Endothelial cell of umbilical vein (primary cell): ENCODE measurements at regions not wholly inside any gene's neighbourhood (a gene's known extent, or its start where the extent isn't known, plus 50 kb on each side); places are given as distances from the start of the nearest gene placed in this dataset.

ENCODE experiments used
- BruUV-seq: library from RNA; stranded (reverse); fragments of 400-500 nt; replicated peaks from 2 replicates; lab custom pipeline; 2021; lab: Mats Ljungman, UMichigan
- CTCF ChIA-PET: fragments of 300-600, 350-600 bp; sonication (Branson Sonifier 250); formaldehyde crosslinking; loops from one replicate; lab custom pipeline; 2021; ENCODE audit warnings: antibody characterized with exemption, inconsistent platforms; lab: Charles Lee
- POLR2A ChIA-PET: fragments of 300-600, 350-600 bp; sonication (Branson Sonifier 250); formaldehyde crosslinking; loops from one replicate; lab custom pipeline; 2021; ENCODE audit warnings: antibody characterized with exemption, inconsistent platforms; lab: Charles Lee
- DNase-seq: peaks from one replicate; pipeline ENCODE4 v3.0.0-alpha.2; 2011; ENCODE audit warnings: low read depth, low spot score
- FAIRE-seq: peaks from 2 replicates; lab custom pipeline; 2011; peaks lifted over from hg19 to GRCh38; lab: Jason Lieb, UNC
- H2AFZ ChIP-seq: 2 replicates; pipeline ENCODE4 v1.6.0; 2012; ENCODE audit warnings: low read depth, low read length, control low read depth, inconsistent platforms
- H3K27ac ChIP-seq: 2 replicates; pipeline ENCODE4 v1.5.1; 2011; ENCODE audit warnings: low read depth, mild to moderate bottlenecking, control low read depth, low read length, moderate library complexity; ENCODE audit not compliant: insufficient read depth
- H3K27me3 ChIP-seq, 2 experiments: 2 replicates each; pipeline versions ENCODE4 v1.6.0 to v1.6.1; 2011; ENCODE audit warnings: low read length in 2 of 2, mixed read lengths in 1 of 2; ENCODE audit not compliant: control insufficient read depth in 2 of 2, insufficient read depth in 2 of 2
- H3K36me3 ChIP-seq, 2 experiments: 2 replicates in 1 of 2; 3 replicates in 1 of 2; pipeline ENCODE4 v1.5.1; 2011; ENCODE audit warnings: low read length in 2 of 2, mild to moderate bottlenecking in 1 of 2, moderate library complexity in 1 of 2; ENCODE audit not compliant: control insufficient read depth in 2 of 2, insufficient read depth in 2 of 2; ENCODE audit errors: extremely low read depth in 1 of 2
- H3K4me1 ChIP-seq: 3 replicates; pipeline ENCODE4 v1.5.1; 2011; ENCODE audit warnings: mild to moderate bottlenecking, low read length; ENCODE audit not compliant: control insufficient read depth, insufficient read depth; ENCODE audit errors: extremely low read depth
- H3K4me2 ChIP-seq: 2 replicates; pipeline ENCODE4 v1.6.1; 2011; ENCODE audit warnings: low read length, control low read depth, mixed read lengths; ENCODE audit not compliant: insufficient read depth
- H3K4me3 ChIP-seq, 3 experiments: fragments of 200-600 bp in 1 of 3; sonication (generic), shearing (Covaris generic) in 1 of 3; replicated peaks in 1 of 3; 2 replicates each; pipeline ENCODE4 v1.5.1; 2011 to 2016; ENCODE audit warnings: control low read depth in 3 of 3, low read length in 3 of 3, mild to moderate bottlenecking in 2 of 3, inconsistent platforms in 1 of 3, low read depth in 1 of 3, moderate library complexity in 1 of 3; ENCODE audit not compliant: insufficient read depth in 1 of 3
- H3K79me2 ChIP-seq: 2 replicates; pipeline ENCODE4 v1.6.0; 2012; ENCODE audit warnings: low read length, inconsistent platforms; ENCODE audit not compliant: control insufficient read depth, insufficient read depth
- H3K9ac ChIP-seq: replicated peaks from 2 replicates; pipeline ENCODE3; 2011; ENCODE audit warnings: low read length, control low read depth; ENCODE audit not compliant: insufficient read depth; ENCODE audit errors: extremely low read depth
- H3K9me1 ChIP-seq: replicated peaks from 3 replicates; pipeline ENCODE4 v1.6.0; 2011; ENCODE audit warnings: mild to moderate bottlenecking, low read length; ENCODE audit not compliant: control insufficient read depth, insufficient read depth; ENCODE audit errors: extremely low read depth
- H3K9me3 ChIP-seq: replicated peaks from 2 replicates; pipeline ENCODE4 v1.5.1; 2012; ENCODE audit warnings: low read length, inconsistent platforms; ENCODE audit not compliant: control insufficient read depth, insufficient read depth
- H4K20me1 ChIP-seq: replicated peaks from 2 replicates; pipeline ENCODE3; 2011; ENCODE audit warnings: mild to moderate bottlenecking, low read length; ENCODE audit not compliant: control insufficient read depth, insufficient read depth; ENCODE audit errors: extremely low read depth
- EZH2 ChIP-seq: IDR thresholded peaks from 2 replicates; pipeline ENCODE4 v1.6.1; 2012; ENCODE audit warnings: borderline replicate concordance, low read depth, mild to moderate bottlenecking, moderate library complexity, low read length, inconsistent platforms; ENCODE audit not compliant: severe bottlenecking
- FOS ChIP-seq: IDR thresholded peaks from 2 replicates; pipeline ENCODE4 v1.6.1; 2011; ENCODE audit warnings: mild to moderate bottlenecking, low read length, moderate library complexity, borderline replicate concordance; ENCODE audit not compliant: insufficient read depth
- GATA2 ChIP-seq: IDR thresholded peaks from 2 replicates; pipeline ENCODE4 v1.7.0; 2011; ENCODE audit warnings: low read depth, mild to moderate bottlenecking, moderate library complexity, mixed read lengths, low read length; ENCODE audit not compliant: insufficient read length, insufficient read depth
- JUN ChIP-seq: IDR thresholded peaks from 2 replicates; pipeline ENCODE4 v1.6.1; 2011; ENCODE audit warnings: borderline replicate concordance, low read depth; ENCODE audit not compliant: insufficient read length, insufficient read depth
- MYC ChIP-seq: IDR thresholded peaks from one replicate; pipeline ENCODE4 v1.6.1; 2011; ENCODE audit warnings: mild to moderate bottlenecking, low read depth, low read length
- POLR2A ChIP-seq: IDR thresholded peaks from 2 replicates; pipeline ENCODE4 v1.6.1; 2012; ENCODE audit warnings: low read depth, mild to moderate bottlenecking, control low read depth, low read length
- POLR2AphosphoS5 ChIP-seq: IDR thresholded peaks from 2 replicates; pipeline ENCODE4 v1.6.1; 2012; ENCODE audit warnings: low read depth, mild to moderate bottlenecking, control low read depth, low read length, moderate library complexity; ENCODE audit not compliant: insufficient read depth
- dilution Hi-C: fragments of 300-500 bp; cut with MboI; formaldehyde crosslinking; loops from one replicate; pipeline ENCODE4 v1.15.0; 2019; ENCODE audit warnings: low sequenced_read_pairs; ENCODE audit not compliant: extremely low pct_ligation_motif_present
- intact Hi-C: fragments of 100-400 bp; cut with micrococcal nuclease; formaldehyde crosslinking; loops from one replicate; pipeline ENCODE4 v1.10.0; 2022
- TF ChIP-seq, protein P1 (sequence below): IDR thresholded peaks from 2 replicates; pipeline ENCODE4 v1.6.1; 2011; ENCODE audit not compliant: insufficient read depth, insufficient read length
- TF ChIP-seq, protein P2 (sequence below), 2 donors: IDR thresholded peaks; 1 replicate in 1 of 2; 2 replicates in 1 of 2; pipeline ENCODE4 v1.5.1; 2011; ENCODE audit warnings: low read length in 2 of 2, mild to moderate bottlenecking in 2 of 2, moderate library complexity in 2 of 2, control low read depth in 1 of 2, inconsistent platforms in 1 of 2, low read depth in 1 of 2; ENCODE audit not compliant: insufficient read depth in 1 of 2; ENCODE audit errors: extremely low read depth in 1 of 2

DNA sequence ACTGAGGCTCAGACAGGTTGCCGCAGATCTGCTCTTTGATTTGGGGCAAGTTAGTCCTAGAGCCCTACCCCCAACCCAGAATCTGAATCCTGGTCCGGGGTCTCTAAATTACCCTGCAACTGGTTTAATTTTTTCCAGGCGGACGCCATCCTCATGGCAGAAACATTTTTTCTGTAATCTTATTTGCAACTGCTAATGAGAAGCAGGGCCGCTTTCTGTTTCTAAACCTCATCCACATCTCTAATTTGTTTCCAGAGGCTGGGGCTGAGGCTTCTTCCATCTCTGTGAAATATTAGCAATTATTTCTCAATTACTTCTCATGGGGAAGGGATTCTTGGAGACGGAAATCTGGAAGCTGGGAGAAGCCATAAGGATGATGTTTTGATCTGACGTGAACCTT, 261.6 kb downstream of the RPS24 start:
- no peak for DNase-seq
- no peak overlapping the region for H3K4me3 ChIP-seq
- BruUV-seq: no TSS peak
- H3K4me1 ChIP-seq: no peaks in the 10 kb centered on the region
- peaks cover 3% of the 10 kb centered on the region for H3K9me1 ChIP-seq
- H2AFZ ChIP-seq: no peak overlapping the region
- CTCF ChIA-PET: no interaction called here
- no peaks in the 10 kb centered on the region for H4K20me1 ChIP-seq
- POLR2A ChIA-PET: no interaction called here
- no peaks in the 10 kb centered on the region for H3K9me3 ChIP-seq
- H3K9ac ChIP-seq: no peak overlapping the region
- no peak for TF ChIP-seq POLR2A
- TF ChIP-seq, protein P1, sequence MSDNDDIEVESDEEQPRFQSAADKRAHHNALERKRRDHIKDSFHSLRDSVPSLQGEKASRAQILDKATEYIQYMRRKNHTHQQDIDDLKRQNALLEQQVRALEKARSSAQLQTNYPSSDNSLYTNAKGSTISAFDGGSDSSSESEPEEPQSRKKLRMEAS: no peak
- FAIRE-seq: no peak
- no peak overlapping the region for H3K27ac ChIP-seq
- H3K4me2 ChIP-seq: no peak overlapping the region
- dilution Hi-C loops (no loop called here), intact Hi-C loops (no loop called here)
- H3K36me3 ChIP-seq: no peaks in the 10 kb centered on the region
- H3K79me2 ChIP-seq: no peaks in the 10 kb centered on the region
- H3K27me3 ChIP-seq: no peaks in the 10 kb centered on the region

DNA sequence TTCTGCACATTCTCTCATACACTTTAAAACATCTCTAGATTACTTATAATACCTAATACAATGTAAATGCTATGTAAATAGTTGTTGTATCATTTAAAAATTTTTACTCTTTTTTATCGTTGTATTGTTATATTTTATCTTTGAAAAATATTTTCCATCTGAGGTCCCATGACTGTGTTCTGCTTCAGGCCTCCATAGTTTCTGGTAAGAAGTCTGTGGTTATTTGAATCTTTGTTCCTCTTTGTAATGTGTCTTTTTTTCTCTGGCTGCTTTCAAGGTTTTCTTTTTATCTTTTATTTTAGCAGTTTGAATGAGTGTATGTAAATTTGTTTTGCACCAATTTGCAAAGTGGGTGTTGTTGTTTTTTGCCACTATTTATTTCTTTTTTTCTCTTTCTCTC, 263.1 kb downstream of the RPS24 start:
- H3K79me2 ChIP-seq: no peaks in the 10 kb centered on the region
- DNase-seq (no peak), FAIRE-seq (no peak)
- TF ChIP-seq POLR2AphosphoS5 (no peak), POLR2A (no peak), GATA2 (no peak), MYC (no peak), EZH2 (no peak), JUN (no peak), FOS (no peak)
- TF ChIP-seq, protein P2, sequence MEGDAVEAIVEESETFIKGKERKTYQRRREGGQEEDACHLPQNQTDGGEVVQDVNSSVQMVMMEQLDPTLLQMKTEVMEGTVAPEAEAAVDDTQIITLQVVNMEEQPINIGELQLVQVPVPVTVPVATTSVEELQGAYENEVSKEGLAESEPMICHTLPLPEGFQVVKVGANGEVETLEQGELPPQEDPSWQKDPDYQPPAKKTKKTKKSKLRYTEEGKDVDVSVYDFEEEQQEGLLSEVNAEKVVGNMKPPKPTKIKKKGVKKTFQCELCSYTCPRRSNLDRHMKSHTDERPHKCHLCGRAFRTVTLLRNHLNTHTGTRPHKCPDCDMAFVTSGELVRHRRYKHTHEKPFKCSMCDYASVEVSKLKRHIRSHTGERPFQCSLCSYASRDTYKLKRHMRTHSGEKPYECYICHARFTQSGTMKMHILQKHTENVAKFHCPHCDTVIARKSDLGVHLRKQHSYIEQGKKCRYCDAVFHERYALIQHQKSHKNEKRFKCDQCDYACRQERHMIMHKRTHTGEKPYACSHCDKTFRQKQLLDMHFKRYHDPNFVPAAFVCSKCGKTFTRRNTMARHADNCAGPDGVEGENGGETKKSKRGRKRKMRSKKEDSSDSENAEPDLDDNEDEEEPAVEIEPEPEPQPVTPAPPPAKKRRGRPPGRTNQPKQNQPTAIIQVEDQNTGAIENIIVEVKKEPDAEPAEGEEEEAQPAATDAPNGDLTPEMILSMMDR (IDR thresholded peaks at IDR 0.05; ENCODE audit: extremely low read depth in 1 of 2, insufficient read depth in 1 of 2, low read depth in 1 of 2, low read length in 2 of 2): no peak
- TF ChIP-seq, protein P1: no peak
- H3K9me3 ChIP-seq: no peaks in the 10 kb centered on the region
- ChIA-PET POLR2A (no interaction called here), CTCF (no interaction called here)
- H3K9ac ChIP-seq: no peak overlapping the region
- no peaks in the 10 kb centered on the region for H4K20me1 ChIP-seq
- H3K9me1 ChIP-seq: no peaks in the 10 kb centered on the region
- intact Hi-C loops (no loop called here), dilution Hi-C loops (no loop called here)
- H3K36me3 ChIP-seq: no peaks in the 10 kb centered on the region
- no peaks in the 10 kb centered on the region for H3K4me1 ChIP-seq
- no peaks in the 10 kb centered on the region for H3K27me3 ChIP-seq
- no TSS peak for BruUV-seq
- H3K4me3 ChIP-seq: no peak overlapping the region
- H3K4me2 ChIP-seq: no peak overlapping the region
- no peak overlapping the region for H3K27ac ChIP-seq
- no peak overlapping the region for H2AFZ ChIP-seq
